ENCODE measurements at regions not wholly inside any gene's neighbourhood (a gene's known extent, or its start where the extent isn't known, plus 50 kb on each side); places are given as distances from the start of the nearest gene placed in this dataset.

DNA sequence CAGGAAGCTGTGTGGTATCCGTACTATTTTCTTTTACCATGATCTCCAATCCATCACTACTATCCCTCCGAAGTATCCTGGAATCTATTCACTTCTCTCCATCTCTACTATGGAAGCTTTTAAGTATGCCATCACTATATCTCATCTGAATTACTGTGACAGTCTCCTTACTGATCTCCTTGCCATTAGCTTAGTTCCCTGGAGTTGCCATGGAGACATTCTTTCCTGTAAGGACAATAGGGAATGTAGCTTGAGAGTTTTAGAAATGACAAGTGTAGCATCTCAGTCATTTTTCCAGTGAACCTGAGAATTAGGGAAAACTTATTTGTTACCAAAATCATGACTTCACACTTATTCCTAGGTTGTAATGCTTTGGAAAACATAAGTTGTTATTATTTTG, 86.3 kb downstream of the HPGD start:
- no peaks in the 10 kb centered on the region for H3K36me3 ChIP-seq (replicated peaks in 1 of 2; ENCODE audit: control insufficient read depth in 2 of 2, insufficient read depth in 2 of 2, low read length in 2 of 2)
- no peak for DNase-seq (ENCODE audit: low spot score)
- H2BK15ac ChIP-seq (ENCODE audit: low read length), result no peak overlapping the region
- no peak overlapping the region for H2AK5ac ChIP-seq (ENCODE audit: low read depth, low read length)
- H3K4me1 ChIP-seq (ENCODE audit: control insufficient read depth in 2 of 2, insufficient read depth in 1 of 2, low read depth in 1 of 2, low read length in 2 of 2), result peaks cover 0 to 1% of the 10 kb centered on the region in 2 donors
- H3K9ac ChIP-seq (ENCODE audit: low read depth, low read length, poor library complexity), result no peak overlapping the region
- no peaks in the 10 kb centered on the region for H3K27me3 ChIP-seq (ENCODE audit: control insufficient read depth in 3 of 3, insufficient read depth in 3 of 3, low read depth in 1 of 3, low read length in 3 of 3)
- no peak overlapping the region for H2BK12ac ChIP-seq (ENCODE audit: low read length)
- H2BK120ac ChIP-seq (ENCODE audit: low read depth, low read length), result no peak overlapping the region
- no peak overlapping the region for H4K8ac ChIP-seq (ENCODE audit: low read depth, low read length)
- no peaks in the 10 kb centered on the region for H3K79me1 ChIP-seq (ENCODE audit: low read depth, low read length)
- WGBS, 2 donors (ENCODE audit: extremely low coverage in 2 of 2, insufficient read length in 2 of 2, insufficient replicate concordance in 1 of 2), result no CpG with 5 or more reads among the region's 2 CpGs
- H3K23ac ChIP-seq (ENCODE audit: low read depth, low read length, poor library complexity), result no peak overlapping the region
- no peak overlapping the region for H3K4ac ChIP-seq (ENCODE audit: low read length)
- H3K27ac ChIP-seq (replicated peaks; ENCODE audit: low read length), result no peak overlapping the region
- H2BK5ac ChIP-seq (ENCODE audit: low read length), result no peak overlapping the region
- H3K18ac ChIP-seq (ENCODE audit: low read length), result no peak overlapping the region
- no peak overlapping the region for H4K91ac ChIP-seq (ENCODE audit: low read depth, low read length, poor library complexity)
- H3K14ac ChIP-seq (ENCODE audit: low read length), result no peak overlapping the region
- no peak overlapping the region for H3K4me3 ChIP-seq (ENCODE audit: low read length in 2 of 2)
- no peaks in the 10 kb centered on the region for H3K9me3 ChIP-seq (replicated peaks in 1 of 2; ENCODE audit: control insufficient read depth in 2 of 2, insufficient read depth in 1 of 2, low read depth in 1 of 2, low read length in 2 of 2)
- no peak overlapping the region for H2AFZ ChIP-seq (ENCODE audit: low read length)
- H3K4me2 ChIP-seq (ENCODE audit: insufficient read depth, low read length, poor library complexity, severe bottlenecking), result no peak overlapping the region

DNA sequence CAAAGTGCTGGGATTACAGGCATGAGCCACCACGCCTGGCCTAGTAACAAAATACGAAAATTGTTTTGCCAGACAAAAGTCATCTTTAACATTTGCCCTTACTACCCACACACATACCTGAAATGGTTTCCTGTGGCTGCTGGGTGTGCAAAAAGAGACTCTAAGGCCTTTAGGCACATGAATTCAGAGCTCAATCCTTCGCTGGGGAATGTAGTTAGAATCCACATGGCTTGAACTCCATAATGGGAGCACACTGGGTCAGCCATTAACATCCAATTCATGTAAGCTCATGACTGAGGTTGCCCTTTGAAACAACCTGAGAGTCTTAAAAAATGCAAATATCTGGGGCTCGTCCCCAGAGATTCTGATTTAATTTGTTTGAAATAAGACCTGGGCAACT, 87.8 kb downstream of the HPGD start:
- no peak for DNase-seq (ENCODE audit: low spot score)
- Histone ChIP-seq H3K14ac (ENCODE audit: low read length) (no peak overlapping the region), H3K23ac (ENCODE audit: low read depth, low read length, poor library complexity) (no peak overlapping the region), H2AK5ac (ENCODE audit: low read depth, low read length) (no peak overlapping the region), H3K4me2 (ENCODE audit: insufficient read depth, low read length, poor library complexity, severe bottlenecking) (no peak overlapping the region), H3K27ac (replicated peaks; ENCODE audit: low read length) (no peak overlapping the region), H3K9ac (ENCODE audit: low read depth, low read length, poor library complexity) (no peak overlapping the region), H3K4ac (ENCODE audit: low read length) (no peak overlapping the region), H3K4me1 (ENCODE audit: control insufficient read depth in 2 of 2, insufficient read depth in 1 of 2, low read depth in 1 of 2, low read length in 2 of 2) (peaks cover 0 to 1% of the 10 kb centered on the region in 2 donors), H3K18ac (ENCODE audit: low read length) (no peak overlapping the region), H4K91ac (ENCODE audit: low read depth, low read length, poor library complexity) (no peak overlapping the region), H3K79me1 (ENCODE audit: low read depth, low read length) (no peaks in the 10 kb centered on the region), H2BK120ac (ENCODE audit: low read depth, low read length) (no peak overlapping the region), H3K27me3 (ENCODE audit: control insufficient read depth in 3 of 3, insufficient read depth in 3 of 3, low read depth in 1 of 3, low read length in 3 of 3) (no peaks in the 10 kb centered on the region), H3K9me3 (replicated peaks in 1 of 2; ENCODE audit: control insufficient read depth in 2 of 2, insufficient read depth in 1 of 2, low read depth in 1 of 2, low read length in 2 of 2) (no peaks in the 10 kb centered on the region), H3K4me3 (ENCODE audit: low read length in 2 of 2) (no peak overlapping the region), H2AFZ (ENCODE audit: low read length) (no peak overlapping the region), H3K36me3 (replicated peaks in 1 of 2; ENCODE audit: control insufficient read depth in 2 of 2, insufficient read depth in 2 of 2, low read length in 2 of 2) (no peaks in the 10 kb centered on the region), H4K8ac (ENCODE audit: low read depth, low read length) (no peak overlapping the region), H2BK15ac (ENCODE audit: low read length) (no peak overlapping the region), H2BK12ac (ENCODE audit: low read length) (no peak overlapping the region), H2BK5ac (ENCODE audit: low read length) (no peak overlapping the region)
- WGBS, 2 donors (ENCODE audit: extremely low coverage in 2 of 2, insufficient read length in 2 of 2, insufficient replicate concordance in 1 of 2), result no CpG with 5 or more reads among the region's 4 CpGs

GRCh38 chr4:174430576-174430975, 91.7 kb downstream of the HPGD start:
- no peaks in the 10 kb centered on the region for H3K36me3 ChIP-seq (replicated peaks in 1 of 2; ENCODE audit: control insufficient read depth in 2 of 2, insufficient read depth in 2 of 2, low read length in 2 of 2)
- no peak overlapping the region for H4K8ac ChIP-seq (ENCODE audit: low read depth, low read length)
- WGBS, 2 donors (ENCODE audit: extremely low coverage in 2 of 2, insufficient read length in 2 of 2, insufficient replicate concordance in 1 of 2), result no CpG with 5 or more reads among the region's 4 CpGs
- no peak overlapping the region for H2BK5ac ChIP-seq (ENCODE audit: low read length)
- H3K4ac ChIP-seq (ENCODE audit: low read length), result no peak overlapping the region
- H3K4me1 ChIP-seq (ENCODE audit: control insufficient read depth in 2 of 2, insufficient read depth in 1 of 2, low read depth in 1 of 2, low read length in 2 of 2), result no peaks in the 10 kb centered on the region
- no peak overlapping the region for H2BK15ac ChIP-seq (ENCODE audit: low read length)
- no peaks in the 10 kb centered on the region for H3K9me3 ChIP-seq (replicated peaks in 1 of 2; ENCODE audit: control insufficient read depth in 2 of 2, insufficient read depth in 1 of 2, low read depth in 1 of 2, low read length in 2 of 2)
- H3K23ac ChIP-seq (ENCODE audit: low read depth, low read length, poor library complexity), result no peak overlapping the region
- H2AK5ac ChIP-seq (ENCODE audit: low read depth, low read length), result no peak overlapping the region
- H2AFZ ChIP-seq (ENCODE audit: low read length), result no peak overlapping the region
- no peak for DNase-seq (ENCODE audit: low spot score)
- no peak overlapping the region for H3K27ac ChIP-seq (replicated peaks; ENCODE audit: low read length)
- no peak overlapping the region for H3K9ac ChIP-seq (ENCODE audit: low read depth, low read length, poor library complexity)
- H3K79me1 ChIP-seq (ENCODE audit: low read depth, low read length), result no peaks in the 10 kb centered on the region
- no peak overlapping the region for H3K4me2 ChIP-seq (ENCODE audit: insufficient read depth, low read length, poor library complexity, severe bottlenecking)
- no peak overlapping the region for H3K4me3 ChIP-seq (ENCODE audit: low read length in 2 of 2)
- no peak overlapping the region for H3K18ac ChIP-seq (ENCODE audit: low read length)
- H3K14ac ChIP-seq (ENCODE audit: low read length), result no peak overlapping the region
- no peaks in the 10 kb centered on the region for H3K27me3 ChIP-seq (ENCODE audit: control insufficient read depth in 3 of 3, insufficient read depth in 3 of 3, low read depth in 1 of 3, low read length in 3 of 3)
- H2BK120ac ChIP-seq (ENCODE audit: low read depth, low read length), result no peak overlapping the region
- no peak overlapping the region for H4K91ac ChIP-seq (ENCODE audit: low read depth, low read length, poor library complexity)
- H2BK12ac ChIP-seq (ENCODE audit: low read length), result no peak overlapping the region

- no peak overlapping the region for H4K8ac ChIP-seq (ENCODE audit: low read depth, low read length)
- H2BK12ac ChIP-seq (ENCODE audit: low read length), result no peak overlapping the region
- no peaks in the 10 kb centered on the region for H3K36me3 ChIP-seq (replicated peaks in 1 of 2; ENCODE audit: control insufficient read depth in 2 of 2, insufficient read depth in 2 of 2, low read length in 2 of 2)
- no peaks in the 10 kb centered on the region for H3K79me1 ChIP-seq (ENCODE audit: low read depth, low read length)
- no peak overlapping the region for H4K91ac ChIP-seq (ENCODE audit: low read depth, low read length, poor library complexity)
- no peak overlapping the region for H3K23ac ChIP-seq (ENCODE audit: low read depth, low read length, poor library complexity)
- H3K27me3 ChIP-seq (ENCODE audit: control insufficient read depth in 3 of 3, insufficient read depth in 3 of 3, low read depth in 1 of 3, low read length in 3 of 3), result no peaks in the 10 kb centered on the region
- no peak for DNase-seq (ENCODE audit: low spot score)
- H2AK5ac ChIP-seq (ENCODE audit: low read depth, low read length), result no peak overlapping the region
- H2AFZ ChIP-seq (ENCODE audit: low read length), result no peak overlapping the region
- H3K4me2 ChIP-seq (ENCODE audit: insufficient read depth, low read length, poor library complexity, severe bottlenecking), result no peak overlapping the region
- H3K18ac ChIP-seq (ENCODE audit: low read length), result no peak overlapping the region
- no peak overlapping the region for H3K9ac ChIP-seq (ENCODE audit: low read depth, low read length, poor library complexity)
- no peaks in the 10 kb centered on the region for H3K4me1 ChIP-seq (ENCODE audit: control insufficient read depth in 2 of 2, insufficient read depth in 1 of 2, low read depth in 1 of 2, low read length in 2 of 2)
- H2BK120ac ChIP-seq (ENCODE audit: low read depth, low read length), result no peak overlapping the region
- no peak overlapping the region for H2BK5ac ChIP-seq (ENCODE audit: low read length)
- no peaks in the 10 kb centered on the region for H3K9me3 ChIP-seq (replicated peaks in 1 of 2; ENCODE audit: control insufficient read depth in 2 of 2, insufficient read depth in 1 of 2, low read depth in 1 of 2, low read length in 2 of 2)
- no peak overlapping the region for H3K27ac ChIP-seq (replicated peaks; ENCODE audit: low read length)
- no peak overlapping the region for H2BK15ac ChIP-seq (ENCODE audit: low read length)
- H3K4ac ChIP-seq (ENCODE audit: low read length), result no peak overlapping the region
- H3K4me3 ChIP-seq (ENCODE audit: low read length in 2 of 2), result no peak overlapping the region
- no CpG with 5 or more reads among the region's 1 CpG for WGBS, 2 donors (ENCODE audit: extremely low coverage in 2 of 2, insufficient read length in 2 of 2, insufficient replicate concordance in 1 of 2)
- no peak overlapping the region for H3K14ac ChIP-seq (ENCODE audit: low read length)
These were observed 92.4 kb downstream of the HPGD start for GRCh38 chr4:174429701-174430410.
